ENCODE measurements at regions not wholly inside any gene's neighbourhood (a gene's known extent, or its start where the extent isn't known, plus 50 kb on each side); places are given as distances from the start of the nearest gene placed in this dataset.

GRCh38 chr1:73327998-73328397 is 870.0 kb downstream of the LRRIQ3 start:
- TF ChIP-seq CTCF (IDR thresholded peaks at IDR 0.05), result no peak
- no peak for TF ChIP-seq EZH2 (IDR thresholded peaks at IDR 0.05; ENCODE audit: borderline replicate concordance, insufficient read depth, low read depth, low read length, poor library complexity, severe bottlenecking)

Measured in B cell (primary cell).